PC-9 (cell line): ENCODE measurements at regions not wholly inside any gene's neighbourhood (a gene's known extent, or its start where the extent isn't known, plus 50 kb on each side); places are given as distances from the start of the nearest gene placed in this dataset.

ENCODE experiments used
- BruUV-seq: library from RNA; stranded (reverse); fragments of 400-500 nt; replicated peaks from 2 replicates; lab custom pipeline; 2021; lab: Mats Ljungman, UMichigan
- CTCF ChIA-PET: fragments of 300-600 bp; sonication (Branson Sonifier 250); formaldehyde crosslinking; loops from one replicate; lab custom pipeline; 2022; ENCODE audit warnings: antibody characterized with exemption; lab: Charles Lee
- POLR2A ChIA-PET: fragments of 300-600 bp; sonication (Branson Sonifier 250); formaldehyde crosslinking; loops from one replicate; lab custom pipeline; 2022; ENCODE audit warnings: antibody characterized with exemption; ENCODE audit not compliant: unreplicated experiment; lab: Charles Lee
- DNase-seq, 2 experiments: peaks; one replicate each; pipeline versions ENCODE4 v3.0.0 to v3.0.0-alpha.2; 2015 to 2022; ENCODE audit warnings: mixed read lengths in 1 of 2
- H2AFZ ChIP-seq: fragments of 200-600 bp; sonication (generic); 2 replicates; pipeline ENCODE4 v1.8.1; 2017; ENCODE audit warnings: antibody characterized with exemption
- H3F3A ChIP-seq: fragments of 200-600 bp; sonication (generic); 2 replicates; pipeline ENCODE4 v1.8.1; 2017; ENCODE audit warnings: antibody characterized with exemption, mild to moderate bottlenecking, low read depth; ENCODE audit not compliant: insufficient read depth
- H3K27ac ChIP-seq: fragments of 200-600 bp; sonication (generic); 2 replicates; pipeline ENCODE4 v1.6.1; 2016; ENCODE audit warnings: mixed run types
- H3K27me3 ChIP-seq: fragments of 200-600 bp; sonication (generic); 2 replicates; pipeline ENCODE4 v1.6.1; 2016; ENCODE audit warnings: low read depth, mixed run types; ENCODE audit not compliant: insufficient read depth
- H3K36me3 ChIP-seq: fragments of 200-600 bp; sonication (generic); 2 replicates; pipeline ENCODE4 v1.6.1; 2016; ENCODE audit warnings: low read depth, mixed run types
- H3K4me1 ChIP-seq: fragments of 200-600 bp; sonication (generic); replicated peaks from 2 replicates; pipeline ENCODE4 v1.6.1; 2016; ENCODE audit warnings: mixed run types; ENCODE audit not compliant: insufficient read depth
- H3K4me2 ChIP-seq: fragments of 200-600 bp; sonication (generic); 2 replicates; pipeline ENCODE4 v1.6.1; 2017; ENCODE audit warnings: mixed run types
- H3K4me3 ChIP-seq: fragments of 200-600 bp; sonication (generic); 2 replicates; pipeline ENCODE4 v1.6.1; 2016; ENCODE audit warnings: mixed run types
- H3K79me2 ChIP-seq: fragments of 200-600 bp; sonication (generic); 2 replicates; pipeline ENCODE4 v1.6.1; 2017; ENCODE audit warnings: low read depth, mixed run types
- H3K9me2 ChIP-seq: fragments of 200-600 bp; sonication (generic); 2 replicates; pipeline ENCODE4 v1.8.1; 2017; ENCODE audit warnings: mild to moderate bottlenecking; ENCODE audit not compliant: insufficient read depth
- H3K9me3 ChIP-seq: fragments of 200-600 bp; sonication (generic); 2 replicates; pipeline ENCODE4 v1.8.1; 2016; ENCODE audit warnings: low read depth; ENCODE audit not compliant: insufficient read depth
- H4K20me1 ChIP-seq: fragments of 200-600 bp; sonication (generic); 2 replicates; pipeline ENCODE4 v1.8.1; 2017; ENCODE audit not compliant: insufficient read depth
- CTCF ChIP-seq: fragments of 200-600 bp; sonication (generic); conservative IDR thresholded peaks from 2 replicates; pipeline ENCODE4 v1.6.1; 2017; ENCODE audit warnings: mixed run types, antibody characterized with exemption, mild to moderate bottlenecking, moderate library complexity
- EZH2 ChIP-seq: fragments of 200-600 bp; sonication (generic); IDR thresholded peaks from 2 replicates; pipeline ENCODE4 v1.8.0; 2017; ENCODE audit warnings: antibody characterized with exemption, low read depth
- intact Hi-C: fragments of 100-400 bp; cut with micrococcal nuclease; formaldehyde crosslinking; loops from one replicate; pipeline ENCODE4 v1.10.0; 2022; ENCODE audit not compliant: unreplicated experiment

- no peak for TF ChIP-seq EZH2
- TF ChIP-seq CTCF = no peak
Measured at GRCh38 chr18:78584459-78585022, 395.1 kb upstream of the SALL3 start.

GRCh38 chr18:78586586-78586985 is 393.0 kb upstream of the SALL3 start:
- Histone ChIP-seq H3K4me1 (no peaks in the 10 kb centered on the region), H3K79me2 (no peaks in the 10 kb centered on the region), H2AFZ (no peak overlapping the region), H3K27ac (no peak overlapping the region), H3K9me3 (no peaks in the 10 kb centered on the region), H3K36me3 (no peaks in the 10 kb centered on the region), H3F3A (no peaks in the 10 kb centered on the region), H3K4me2 (no peak overlapping the region), H3K4me3 (no peak overlapping the region), H3K9me2 (no peaks in the 10 kb centered on the region), H3K27me3 (peaks cover 95% of the 10 kb centered on the region), H4K20me1 (no peaks in the 10 kb centered on the region)
- no TSS peak for BruUV-seq
- CTCF ChIA-PET = no interaction called here
- POLR2A ChIA-PET = no interaction called here
- DNase-seq = no peak
- no peak for TF ChIP-seq CTCF
- TF ChIP-seq EZH2 = no peak
- intact Hi-C loops = no loop called here

More at GRCh38 chr18:78584459-78585022, 395.1 kb upstream of the SALL3 start:
- CTCF ChIA-PET = no interaction called here
- Histone ChIP-seq H4K20me1 (no peaks in the 10 kb centered on the region), H3K79me2 (no peaks in the 10 kb centered on the region), H3K9me3 (no peaks in the 10 kb centered on the region), H3F3A (no peaks in the 10 kb centered on the region), H3K27ac (no peak overlapping the region), H3K4me2 (no peak overlapping the region), H2AFZ (no peak overlapping the region), H3K4me1 (no peaks in the 10 kb centered on the region), H3K4me3 (no peak overlapping the region), H3K27me3 (peaks cover 98% of the 10 kb centered on the region), H3K36me3 (no peaks in the 10 kb centered on the region), H3K9me2 (no peaks in the 10 kb centered on the region)
- intact Hi-C loops = no loop called here
- no TSS peak for BruUV-seq
- POLR2A ChIA-PET = no interaction called here
- DNase-seq = no peak

GRCh38 chr18:78587096-78587495 is 392.5 kb upstream of the SALL3 start:
- ChIA-PET POLR2A (no interaction called here), CTCF (no interaction called here)
- H3K4me1 ChIP-seq = no peaks in the 10 kb centered on the region
- H2AFZ ChIP-seq = no peak overlapping the region
- H3K36me3 ChIP-seq = no peaks in the 10 kb centered on the region
- no peak for TF ChIP-seq EZH2
- no peak for TF ChIP-seq CTCF
- H3K79me2 ChIP-seq = no peaks in the 10 kb centered on the region
- no peak overlapping the region for H3K4me3 ChIP-seq
- no peak overlapping the region for H3K27ac ChIP-seq
- no peaks in the 10 kb centered on the region for H3K9me2 ChIP-seq
- no peak for DNase-seq
- H4K20me1 ChIP-seq = no peaks in the 10 kb centered on the region
- intact Hi-C loops = no loop called here
- no TSS peak for BruUV-seq
- peaks cover 90% of the 10 kb centered on the region for H3K27me3 ChIP-seq
- H3K4me2 ChIP-seq = no peak overlapping the region
- no peaks in the 10 kb centered on the region for H3F3A ChIP-seq
- no peaks in the 10 kb centered on the region for H3K9me3 ChIP-seq
